DND-41 (cell line): ENCODE measurements at regions not wholly inside any gene's neighbourhood (a gene's known extent, or its start where the extent isn't known, plus 50 kb on each side); places are given as distances from the start of the nearest gene placed in this dataset.

Experiments used
- ATAC-seq: fragments of 200-7000 bp; cut with Tn5 transposase; 3 replicates; pipeline ENCODE4 v1.9.1; 2021; ENCODE audit warnings: low read depth; ENCODE audit not compliant: insufficient read depth
- DNase-seq: peaks from one replicate; pipeline ENCODE4 v3.0.0-alpha.2; 2020
- H2AFZ ChIP-seq: 2 replicates; pipeline ENCODE4 v1.6.0; 2012; ENCODE audit warnings: low read depth, low read length
- H3K27ac ChIP-seq: 2 replicates; pipeline ENCODE4 v1.5.1; 2012; ENCODE audit warnings: low read length, inconsistent platforms
- H3K27me3 ChIP-seq: fragments of 200-600 bp; sonication (generic); 2 replicates; pipeline ENCODE4 v1.6.0; 2012; ENCODE audit warnings: low read length, mild to moderate bottlenecking, inconsistent platforms; ENCODE audit not compliant: insufficient read depth, poor library complexity
- H3K36me3 ChIP-seq: 2 replicates; pipeline ENCODE4 v1.5.1; 2012; ENCODE audit warnings: low read length, inconsistent platforms; ENCODE audit not compliant: insufficient read depth
- H3K4me1 ChIP-seq: 2 replicates; pipeline ENCODE4 v1.5.1; 2012; ENCODE audit warnings: mild to moderate bottlenecking, low read length; ENCODE audit not compliant: insufficient read depth
- H3K4me2 ChIP-seq: 2 replicates; pipeline ENCODE4 v1.6.0; 2012; ENCODE audit warnings: mild to moderate bottlenecking, moderate library complexity, low read length, inconsistent platforms; ENCODE audit not compliant: insufficient read depth
- H3K4me3 ChIP-seq, 2 experiments: fragments of 200-600 bp in 1 of 2; shearing (Covaris generic) in 1 of 2; 2 replicates each; pipeline ENCODE4 v1.5.1; 2012 to 2016; ENCODE audit warnings: inconsistent platforms in 2 of 2, low read length in 2 of 2, mild to moderate bottlenecking in 2 of 2, low read depth in 1 of 2, moderate library complexity in 1 of 2
- H3K79me2 ChIP-seq: 2 replicates; pipeline ENCODE4 v1.6.0; 2012; ENCODE audit warnings: low read length, inconsistent platforms; ENCODE audit not compliant: insufficient read depth
- H3K9ac ChIP-seq: 2 replicates; pipeline ENCODE4 v1.6.0; 2012; ENCODE audit warnings: low read depth, mild to moderate bottlenecking, inconsistent platforms, low read length, moderate library complexity
- H3K9me3 ChIP-seq: 2 replicates; pipeline ENCODE4 v1.5.1; 2012; ENCODE audit warnings: low read length, moderate library complexity, mild to moderate bottlenecking, inconsistent platforms; ENCODE audit not compliant: insufficient read depth, severe bottlenecking
- H4K20me1 ChIP-seq: 2 replicates; pipeline ENCODE4 v1.6.0; 2012; ENCODE audit warnings: low read length; ENCODE audit not compliant: insufficient read depth
- CTCF ChIP-seq: IDR thresholded peaks from 2 replicates; pipeline ENCODE4 v1.5.1; 2012; ENCODE audit warnings: borderline replicate concordance, low read length, moderate library complexity, mild to moderate bottlenecking; ENCODE audit not compliant: poor library complexity, severe bottlenecking; ENCODE audit errors: extremely low read depth
- EZH2 ChIP-seq: IDR thresholded peaks from 3 replicates; pipeline ENCODE4 v1.6.1; 2012; ENCODE audit warnings: borderline replicate concordance, low read depth, mild to moderate bottlenecking, moderate library complexity, low read length, inconsistent platforms; ENCODE audit not compliant: severe bottlenecking

GRCh38 chr1:66460776-66461175 lies 73.2 kb upstream of the SGIP1 start:
- TF ChIP-seq CTCF (no peak), EZH2 (no peak)
- no peak for DNase-seq
- Histone ChIP-seq H3K4me1 (no peaks in the 10 kb centered on the region), H3K27me3 (no peaks in the 10 kb centered on the region), H4K20me1 (no peaks in the 10 kb centered on the region), H2AFZ (no peak overlapping the region), H3K9ac (no peak overlapping the region), H3K27ac (no peak overlapping the region), H3K4me3 (no peak overlapping the region), H3K79me2 (no peaks in the 10 kb centered on the region), H3K36me3 (no peaks in the 10 kb centered on the region), H3K9me3 (no peaks in the 10 kb centered on the region), H3K4me2 (no peak overlapping the region)
- ATAC-seq: no peak

GRCh38 chr1:66462313-66462712 lies 71.6 kb upstream of the SGIP1 start:
- H3K79me2 ChIP-seq: no peaks in the 10 kb centered on the region
- DNase-seq (no peak), ATAC-seq (no peak)
- H3K27me3 ChIP-seq: no peaks in the 10 kb centered on the region
- H3K27ac ChIP-seq: no peak overlapping the region
- no peak overlapping the region for H2AFZ ChIP-seq
- H3K9ac ChIP-seq: no peak overlapping the region
- no peaks in the 10 kb centered on the region for H4K20me1 ChIP-seq
- no peaks in the 10 kb centered on the region for H3K9me3 ChIP-seq
- H3K36me3 ChIP-seq: no peaks in the 10 kb centered on the region
- TF ChIP-seq EZH2: no peak
- TF ChIP-seq CTCF: no peak
- no peaks in the 10 kb centered on the region for H3K4me1 ChIP-seq
- no peak overlapping the region for H3K4me2 ChIP-seq
- H3K4me3 ChIP-seq: no peak overlapping the region

- no peaks in the 10 kb centered on the region for H3K36me3 ChIP-seq
These were observed 69.6 kb upstream of the SGIP1 start for GRCh38 chr1:66464351-66464750.

More at GRCh38 chr1:66464351-66464750, 69.6 kb upstream of the SGIP1 start:
- no peak for ATAC-seq
- no peaks in the 10 kb centered on the region for H3K79me2 ChIP-seq
- H3K4me2 ChIP-seq: no peak overlapping the region
- H2AFZ ChIP-seq: no peak overlapping the region
- TF ChIP-seq CTCF (no peak), EZH2 (no peak)
- H3K4me1 ChIP-seq: no peaks in the 10 kb centered on the region
- no peak overlapping the region for H3K9ac ChIP-seq
- DNase-seq: no peak
- H4K20me1 ChIP-seq: no peaks in the 10 kb centered on the region
- H3K27me3 ChIP-seq: no peaks in the 10 kb centered on the region
- no peaks in the 10 kb centered on the region for H3K9me3 ChIP-seq
- no peak overlapping the region for H3K27ac ChIP-seq
- no peak overlapping the region for H3K4me3 ChIP-seq
